ENCODE measurements at regions not wholly inside any gene's neighbourhood (a gene's known extent, or its start where the extent isn't known, plus 50 kb on each side); places are given as distances from the start of the nearest gene placed in this dataset.

- CTCF ChIA-PET (ENCODE audit: partially characterized antibody): no interaction called here
- H3K9ac ChIP-seq (replicated peaks in 1 of 4; ENCODE audit: extremely low read depth in 1 of 4, low read depth in 3 of 4, low read length in 3 of 4): no peak overlapping the region
- no peak overlapping the region for H3K4ac ChIP-seq (replicated peaks; ENCODE audit: insufficient read length, low read depth, low read length)
- H4K8ac ChIP-seq (ENCODE audit: extremely low read depth, insufficient read depth, low read length): no peak overlapping the region
- H4K20me1 ChIP-seq (replicated peaks in 1 of 2; ENCODE audit: control insufficient read depth in 1 of 2, insufficient read depth in 2 of 2, low read length in 2 of 2): no peaks in the 10 kb centered on the region
- H3K14ac ChIP-seq (ENCODE audit: insufficient read length): no peak overlapping the region
- no peaks in the 10 kb centered on the region for H3K79me2 ChIP-seq (ENCODE audit: control insufficient read depth in 1 of 2, insufficient read depth in 2 of 2, low read length in 2 of 2)
- no peak overlapping the region for H2AK5ac ChIP-seq (ENCODE audit: low read depth, low read length)
- H3K23ac ChIP-seq (ENCODE audit: insufficient read length): no peak overlapping the region
- H3K79me1 ChIP-seq (ENCODE audit: low read depth, low read length): no peaks in the 10 kb centered on the region
- H2BK12ac ChIP-seq (ENCODE audit: low read depth, low read length): no peak overlapping the region
- no peak for TF ChIP-seq POLR2AphosphoS5 (IDR thresholded peaks at IDR 0.05; ENCODE audit: low read depth, low read length)
- no peak overlapping the region for H4K91ac ChIP-seq (replicated peaks; ENCODE audit: insufficient read length, low read length)
- no peak overlapping the region for H3K56ac ChIP-seq (replicated peaks; ENCODE audit: insufficient read length, low read depth, low read length)
- H3K4me1 ChIP-seq (replicated peaks in 1 of 4; ENCODE audit: control insufficient read depth in 3 of 4, insufficient read depth in 4 of 4, low read length in 3 of 4): no peaks in the 10 kb centered on the region
- H3K27me3 ChIP-seq (replicated peaks in 1 of 4; ENCODE audit: control insufficient read depth in 3 of 4, extremely low read depth in 1 of 4, insufficient read depth in 3 of 4, low read length in 3 of 4): no peaks in the 10 kb centered on the region
- H2BK5ac ChIP-seq (ENCODE audit: low read depth, low read length): no peak overlapping the region
- H2AFZ ChIP-seq (ENCODE audit: low read length): no peak overlapping the region
- H2BK120ac ChIP-seq (replicated peaks; ENCODE audit: low read depth, low read length): no peak overlapping the region
- POLR2A ChIA-PET (ENCODE audit: partially characterized antibody): no interaction called here
- H4K5ac ChIP-seq (ENCODE audit: insufficient read length, low read depth, low read length): no peak overlapping the region
- no peak overlapping the region for H3K4me3 ChIP-seq (ENCODE audit: extremely low read depth in 1 of 4, insufficient read depth in 2 of 4, low read depth in 3 of 4, low read length in 4 of 4)
- H3K9me3 ChIP-seq (ENCODE audit: insufficient read depth in 2 of 2, low read depth in 1 of 2, low read length in 1 of 2): peaks cover 3 to 6% of the 10 kb centered on the region in 2 experiments; a peak in 2 of 4 replicates
- FAIRE-seq (no peak), DNase-seq (ENCODE audit: low read depth in 1 of 2, low spot score in 2 of 2) (no peak)
- no peak overlapping the region for H3K18ac ChIP-seq (ENCODE audit: extremely low read depth, low read length)
- no peak overlapping the region for H2BK20ac ChIP-seq (ENCODE audit: low read length)
- no peak overlapping the region for H2BK15ac ChIP-seq (ENCODE audit: low read length)
- H3K4me2 ChIP-seq (ENCODE audit: insufficient read depth in 1 of 2, low read depth in 2 of 2, low read length in 2 of 2): no peak overlapping the region
- no peak overlapping the region for H3K27ac ChIP-seq (ENCODE audit: low read depth, low read length)
- H3K23me2 ChIP-seq (ENCODE audit: low read depth, low read length): peaks cover 2% of the 10 kb centered on the region; the same call in 1 of the 2 replicates
- H3K36me3 ChIP-seq (ENCODE audit: control insufficient read depth in 2 of 4, insufficient read depth in 4 of 4, low read length in 3 of 4): no peaks in the 10 kb centered on the region
Observed at GRCh38 chr13:75149776-75150175, 332.2 kb downstream of the TBC1D4 start.
